Stimulated activated effector memory CD8-positive, alpha-beta T cell treated with anti-CD3 and anti-CD28 coated beads, Interleukin-12 subunit alpha, Interleukin-12 subunit beta, amount 100 ng/mL, for 72 hours (primary cell): ENCODE measurements at regions not wholly inside any gene's neighbourhood (a gene's known extent, or its start where the extent isn't known, plus 50 kb on each side); places are given as distances from the start of the nearest gene placed in this dataset.
"Not testable (repeated sequence)": the region's sequence is repeated elsewhere in the genome, so short reads cannot be mapped to it uniquely, and the experiment has no call there.

Experiments
- ATAC-seq: fragments of 150-1000 bp; cut with Tn5 transposase; 2 replicates; pipeline ENCODE4 v1.10.0; 2021
- DNase-seq, 2 donors: peaks; one replicate each; pipeline ENCODE4 v3.0.0; 2021 to 2022; ENCODE audit warnings: low spot score in 2 of 2
- H3K27ac Mint-ChIP-seq: one replicate; pipeline ENCODE4 v1.8.0; 2022; ENCODE audit warnings: mild to moderate bottlenecking, mixed read lengths
- H3K36me3 Mint-ChIP-seq: one replicate; pipeline ENCODE4 v1.8.0; 2022; ENCODE audit warnings: mild to moderate bottlenecking, mixed read lengths
- H3K4me1 Mint-ChIP-seq: one replicate; pipeline ENCODE4 v1.8.0; 2022; ENCODE audit warnings: mixed read lengths
- H3K4me3 Mint-ChIP-seq: one replicate; pipeline ENCODE4 v1.8.0; 2022; ENCODE audit warnings: mild to moderate bottlenecking, mixed read lengths
- H3K9me3 Mint-ChIP-seq: one replicate; pipeline ENCODE4 v1.8.0; 2022; ENCODE audit warnings: mixed read lengths

DNA sequence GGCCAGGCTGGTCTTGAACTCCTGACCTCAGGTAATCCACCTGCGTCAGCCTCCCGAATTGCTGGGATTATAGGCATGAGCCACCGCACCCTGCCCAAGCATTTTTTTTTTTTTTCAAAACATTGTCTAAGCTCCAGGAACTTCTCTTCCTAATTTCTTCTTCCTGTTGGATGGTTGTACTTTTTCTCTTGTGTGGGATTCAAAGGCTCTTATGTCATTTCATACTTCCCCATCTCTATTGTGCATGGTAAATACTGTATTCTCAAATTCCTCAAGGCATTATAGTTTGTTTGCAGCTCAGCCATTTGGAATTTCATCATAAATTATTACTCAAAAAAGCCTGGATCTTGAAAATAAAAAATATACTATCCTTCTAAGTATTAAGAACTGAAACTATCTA, 199.1 kb upstream of the GADL1 start:
- H3K9me3 Mint-ChIP-seq: no peaks in the 10 kb centered on the region
- H3K27ac Mint-ChIP-seq: no peak overlapping the region
- DNase-seq (no peak), ATAC-seq (no peak)
- H3K36me3 Mint-ChIP-seq: no peaks in the 10 kb centered on the region
- no peak overlapping the region for H3K4me3 Mint-ChIP-seq
- peaks cover 6% of the 10 kb centered on the region for H3K4me1 Mint-ChIP-seq

DNA sequence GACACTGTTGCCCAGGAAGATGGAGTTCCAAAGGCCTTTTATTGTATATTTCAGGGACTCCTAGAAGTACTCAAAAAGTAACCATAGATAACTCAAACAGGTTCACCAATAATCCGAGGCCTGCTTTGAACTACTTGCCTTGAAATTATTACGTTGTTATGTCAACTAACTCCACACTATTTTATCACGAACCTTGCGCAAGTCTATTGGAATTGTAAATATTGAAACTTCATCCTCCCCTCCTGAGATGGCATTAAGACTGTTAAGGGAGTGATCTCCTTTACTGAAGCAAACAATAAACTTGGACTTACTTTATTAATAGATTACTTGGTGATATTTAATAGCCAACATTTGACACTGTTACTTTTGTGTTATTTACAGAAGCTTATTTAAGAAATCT, 199.6 kb upstream of the GADL1 start:
- H3K36me3 Mint-ChIP-seq: no peaks in the 10 kb centered on the region
- peaks cover 6% of the 10 kb centered on the region for H3K4me1 Mint-ChIP-seq
- no peak for DNase-seq
- H3K27ac Mint-ChIP-seq: no peak overlapping the region
- no peak overlapping the region for H3K4me3 Mint-ChIP-seq
- ATAC-seq: no peak
- H3K9me3 Mint-ChIP-seq: no peaks in the 10 kb centered on the region

DNA sequence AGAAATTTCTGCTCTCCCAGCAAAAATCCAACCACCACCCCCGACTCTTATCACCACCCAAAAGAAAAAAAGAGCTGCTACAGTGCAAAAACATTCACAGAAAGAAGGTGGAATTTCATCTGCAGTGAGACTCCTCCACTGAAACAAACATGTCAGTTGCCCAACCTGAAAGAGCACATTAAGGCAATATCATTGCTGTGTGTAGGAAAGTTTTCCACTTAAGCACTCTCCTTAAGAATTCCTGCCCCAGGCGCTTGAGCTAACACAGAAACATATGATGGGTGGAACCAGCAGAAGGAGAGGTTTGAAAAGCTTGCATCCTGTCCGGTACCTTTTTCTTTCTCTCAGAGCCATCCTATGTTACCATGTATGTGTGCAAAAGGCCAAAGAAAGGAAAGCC, 200.8 kb upstream of the GADL1 start:
- DNase-seq: no peak
- H3K4me1 Mint-ChIP-seq: peaks cover 6% of the 10 kb centered on the region
- no peaks in the 10 kb centered on the region for H3K36me3 Mint-ChIP-seq
- H3K27ac Mint-ChIP-seq: no peak overlapping the region
- H3K4me3 Mint-ChIP-seq: no peak overlapping the region
- H3K9me3 Mint-ChIP-seq: no peaks in the 10 kb centered on the region
- no peak for ATAC-seq

DNA sequence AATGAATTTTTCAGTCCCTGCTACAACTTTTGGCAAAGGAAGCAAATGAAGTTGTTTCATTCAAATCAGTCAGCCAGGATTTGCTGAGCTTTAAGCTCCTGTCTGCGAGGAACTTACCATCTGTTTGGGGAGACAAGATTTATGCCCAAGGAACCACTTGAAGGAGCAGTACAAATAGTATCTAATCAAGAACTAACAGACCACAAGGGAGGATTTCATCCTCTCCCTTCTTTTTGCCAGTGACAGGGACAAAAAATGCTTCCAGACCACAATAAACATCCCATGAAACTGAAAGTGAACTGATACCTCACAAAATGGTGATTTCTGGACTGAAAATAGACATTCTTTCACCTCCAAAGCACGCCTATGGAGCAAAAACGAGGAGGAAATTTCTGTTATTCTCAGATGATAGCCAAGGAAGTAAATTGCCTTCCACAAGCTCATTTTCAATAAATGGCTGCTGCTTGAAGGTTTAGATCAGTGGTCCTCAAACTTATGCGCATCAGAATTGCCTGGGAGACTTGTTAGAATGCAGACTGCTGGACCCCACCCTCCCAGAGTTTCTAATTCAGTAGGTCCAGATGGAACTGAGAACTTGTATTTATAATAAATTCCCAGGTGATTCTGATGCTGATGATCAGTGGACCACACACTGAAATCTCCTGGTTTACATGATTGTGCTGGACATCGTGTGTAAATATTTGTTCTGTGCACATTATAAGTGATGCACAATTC, 202.4 kb upstream of the GADL1 start:
- Mint-ChIP-seq H3K4me3 (no peak overlapping the region), H3K4me1 (peaks cover 8% of the 10 kb centered on the region), H3K9me3 (peaks cover under 1% of the 10 kb centered on the region), H3K27ac (no peak overlapping the region), H3K36me3 (no peaks in the 10 kb centered on the region)
- ATAC-seq (no peak), DNase-seq (no peak)

DNA sequence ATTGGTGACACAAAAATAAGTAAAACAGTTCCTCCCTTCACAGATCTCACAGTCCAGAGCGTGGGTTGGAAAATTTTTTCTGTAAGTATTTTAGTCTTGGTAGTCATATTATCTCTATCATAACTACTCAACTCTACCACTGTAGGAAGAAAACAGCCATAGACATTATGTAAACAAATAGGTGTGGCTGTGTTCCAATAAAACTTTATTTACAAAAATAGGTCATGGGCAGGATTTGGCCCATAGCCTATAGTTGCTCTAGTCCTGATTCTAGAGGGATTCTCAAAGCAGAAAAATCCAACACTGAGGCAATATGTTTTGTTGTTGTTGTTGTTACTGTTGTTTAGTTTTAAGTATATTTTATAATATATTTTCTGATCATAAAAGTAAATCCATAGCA, 206.1 kb upstream of the GADL1 start:
- no peak overlapping the region for H3K27ac Mint-ChIP-seq
- peaks cover 4% of the 10 kb centered on the region for H3K9me3 Mint-ChIP-seq
- DNase-seq (no peak), ATAC-seq (no peak)
- no peak overlapping the region for H3K4me3 Mint-ChIP-seq
- H3K4me1 Mint-ChIP-seq: peaks cover 18% of the 10 kb centered on the region
- H3K36me3 Mint-ChIP-seq: no peaks in the 10 kb centered on the region

DNA sequence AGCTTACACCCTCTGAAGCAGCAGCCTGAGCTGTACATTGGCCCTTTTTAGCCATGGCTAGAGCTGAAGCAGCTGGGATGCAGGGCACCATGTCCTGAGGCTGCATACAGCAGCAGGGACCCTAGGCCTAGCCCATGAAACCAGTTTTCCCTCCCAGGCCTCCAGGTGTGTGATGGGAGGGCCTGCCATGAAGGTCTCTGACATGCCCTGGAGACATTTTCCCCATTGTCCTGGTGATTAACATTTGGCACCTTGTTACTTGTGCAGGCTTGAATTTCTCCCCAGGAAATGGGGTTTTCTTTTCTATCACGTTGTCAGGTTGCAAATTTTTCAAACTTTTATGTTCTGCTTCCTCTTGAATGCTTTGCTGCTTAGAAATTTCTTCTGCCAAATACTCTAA, 206.8 kb upstream of the GADL1 start:
- ATAC-seq, DNase-seq, H3K9me3 Mint-ChIP-seq, H3K36me3 Mint-ChIP-seq, H3K4me3 Mint-ChIP-seq, H3K27ac Mint-ChIP-seq: not testable (repeated sequence)
- peaks cover 26% of the 10 kb centered on the region for H3K4me1 Mint-ChIP-seq

DNA sequence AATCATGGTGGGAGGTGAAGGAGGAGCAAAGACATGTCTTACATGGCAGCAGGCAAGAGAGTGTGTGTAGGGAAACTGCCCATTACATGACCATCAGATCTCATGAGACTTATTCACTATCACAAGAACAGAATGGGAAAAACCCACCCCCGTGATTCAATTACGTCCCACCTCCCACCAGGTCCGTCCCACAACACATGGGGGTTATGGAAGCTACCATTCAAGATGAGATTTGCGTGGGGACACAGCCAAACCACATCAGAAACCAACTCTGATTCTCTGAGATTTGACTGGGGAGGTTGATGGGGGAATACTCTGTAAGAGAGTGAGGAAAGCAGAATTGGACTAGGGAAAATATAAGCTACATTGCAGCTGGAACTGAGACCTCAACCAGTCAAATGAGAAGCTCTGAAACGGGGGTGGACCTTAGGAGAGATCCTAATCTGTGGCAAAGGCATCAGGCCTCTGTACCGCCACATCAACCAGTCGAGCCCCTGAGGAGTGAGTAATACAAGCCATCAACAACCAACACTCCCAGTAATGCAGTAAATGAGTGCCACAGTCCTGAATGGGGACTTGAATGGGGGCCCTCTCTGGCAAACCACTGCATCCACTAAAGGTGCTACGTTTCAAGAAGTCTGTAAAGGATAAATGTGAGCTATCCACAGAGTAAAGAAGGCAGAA, 207.9 kb upstream of the GADL1 start:
- peak; percentile 75 for ATAC-seq

DNA sequence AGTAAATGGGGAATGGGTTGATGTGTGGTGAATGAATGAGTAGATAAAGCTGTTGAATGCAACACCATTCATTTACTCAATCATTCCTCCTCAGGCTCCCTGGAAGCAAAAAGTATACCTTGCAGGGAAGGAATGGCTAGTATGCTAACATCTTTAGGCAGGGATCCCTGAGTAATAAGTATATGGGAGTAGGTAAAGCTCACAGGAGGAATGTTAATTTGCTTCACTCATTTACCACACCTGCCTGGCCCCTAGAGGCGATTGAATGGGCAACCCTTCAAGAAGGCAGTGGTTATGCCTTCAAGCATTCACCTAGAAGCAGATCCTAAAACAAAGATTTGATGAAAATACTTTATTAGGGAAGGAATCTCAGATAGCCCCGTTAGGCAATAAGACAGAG, 208.7 kb upstream of the GADL1 start:
- Mint-ChIP-seq H3K27ac (no peak overlapping the region), H3K9me3 (peaks cover 4% of the 10 kb centered on the region), H3K4me1 (peaks cover 28% of the 10 kb centered on the region), H3K4me3 (no peak overlapping the region), H3K36me3 (no peaks in the 10 kb centered on the region)
- ATAC-seq (no peak), DNase-seq (no peak)

More for the DNA sequence above, 207.9 kb upstream of the GADL1 start:
- Mint-ChIP-seq H3K4me1 (peaks cover 30% of the 10 kb centered on the region), H3K27ac (no peak overlapping the region), H3K36me3 (no peaks in the 10 kb centered on the region), H3K4me3 (no peak overlapping the region), H3K9me3 (peaks cover 4% of the 10 kb centered on the region)
- DNase-seq: no peak

DNA sequence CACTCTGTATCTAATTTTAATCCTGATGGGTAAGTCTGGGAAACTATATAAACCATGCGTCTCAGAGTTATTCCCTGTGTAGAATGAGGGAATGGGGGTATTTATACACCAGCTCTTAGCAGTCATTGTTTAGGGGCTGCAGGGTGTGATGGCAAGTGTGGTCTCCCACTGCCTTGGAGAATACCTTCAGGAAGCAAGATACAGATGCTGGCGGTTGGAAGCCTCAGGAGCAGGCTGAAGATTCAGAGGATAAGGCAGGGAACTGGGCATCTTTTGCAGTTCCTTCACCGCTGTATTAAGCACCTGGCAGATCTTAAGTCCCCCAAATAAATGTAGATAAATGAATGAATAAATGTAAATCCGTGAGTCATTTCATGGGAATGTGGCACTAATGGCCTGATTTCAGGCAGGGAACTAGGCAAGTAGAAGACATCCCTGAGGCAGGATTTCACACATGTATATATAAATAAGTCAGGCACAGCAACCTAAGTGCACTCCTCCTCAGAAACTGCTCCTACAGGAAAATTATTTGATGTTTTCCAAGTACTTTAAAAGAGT, 209.2 kb upstream of the GADL1 start:
- ATAC-seq (no peak), DNase-seq (no peak)
- Mint-ChIP-seq H3K36me3 (no peaks in the 10 kb centered on the region), H3K4me1 (peaks cover 28% of the 10 kb centered on the region), H3K4me3 (no peak overlapping the region), H3K27ac (no peak overlapping the region), H3K9me3 (peaks cover 4% of the 10 kb centered on the region)

DNA sequence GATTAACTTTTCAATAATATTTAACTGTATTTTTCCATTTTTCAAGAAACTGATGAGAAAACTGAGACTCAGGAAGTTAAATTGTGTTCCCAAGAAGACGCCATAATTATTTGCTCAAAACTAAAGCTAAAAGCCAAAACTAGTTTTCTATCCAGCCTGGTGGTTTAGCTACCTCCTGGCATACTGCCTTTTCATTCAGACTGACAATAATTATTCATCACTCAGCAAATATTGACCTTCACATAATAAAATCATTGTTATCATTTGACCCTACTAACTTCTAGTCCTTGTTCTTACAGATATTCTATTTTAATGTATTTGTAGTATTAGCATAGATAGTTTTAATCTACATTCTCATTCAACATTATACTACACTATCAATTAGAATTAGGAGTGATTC, 210.6 kb upstream of the GADL1 start:
- Mint-ChIP-seq H3K9me3 (peaks cover 4% of the 10 kb centered on the region), H3K4me1 (peaks cover 28% of the 10 kb centered on the region), H3K4me3 (no peak overlapping the region), H3K36me3 (no peaks in the 10 kb centered on the region), H3K27ac (no peak overlapping the region)
- ATAC-seq (no peak), DNase-seq (no peak)

DNA sequence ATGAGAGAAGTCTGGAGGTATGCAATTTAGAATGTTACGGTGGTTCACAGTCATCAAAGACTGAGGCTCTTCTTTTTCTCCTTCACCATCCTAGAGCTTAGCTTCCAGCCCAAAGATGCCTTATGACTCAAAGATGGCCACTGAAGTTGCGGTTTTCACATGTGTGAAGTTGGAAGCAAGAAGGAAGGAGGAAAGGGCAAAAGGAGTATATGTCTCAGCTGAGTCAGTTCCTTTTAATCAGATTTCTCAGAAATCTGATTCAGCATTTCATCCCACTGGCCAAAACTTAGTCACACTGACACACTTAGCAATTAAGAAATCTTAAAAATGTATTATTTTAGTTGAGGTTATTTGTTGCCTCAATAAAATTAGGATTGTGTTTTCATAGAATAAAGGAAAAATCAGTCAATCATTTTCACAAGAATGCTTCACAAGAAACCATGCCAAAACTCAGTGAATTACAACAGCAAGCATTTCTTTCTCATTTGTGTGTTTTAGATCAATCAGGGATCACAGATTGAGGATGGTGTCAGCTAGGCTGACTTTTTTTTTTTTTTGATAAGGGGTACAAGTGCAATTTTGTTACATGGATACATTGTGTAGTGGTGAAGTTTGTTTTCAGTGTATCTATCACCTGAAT, 211.1 kb upstream of the GADL1 start:
- H3K4me1 Mint-ChIP-seq: peaks cover 28% of the 10 kb centered on the region
- no peaks in the 10 kb centered on the region for H3K36me3 Mint-ChIP-seq
- no peak overlapping the region for H3K4me3 Mint-ChIP-seq
- DNase-seq (peak; percentile 3 to 53), ATAC-seq (peak; percentile 81)
- H3K27ac Mint-ChIP-seq: peak overlapping the region; percentile 52
- H3K9me3 Mint-ChIP-seq: peaks cover 4% of the 10 kb centered on the region

DNA sequence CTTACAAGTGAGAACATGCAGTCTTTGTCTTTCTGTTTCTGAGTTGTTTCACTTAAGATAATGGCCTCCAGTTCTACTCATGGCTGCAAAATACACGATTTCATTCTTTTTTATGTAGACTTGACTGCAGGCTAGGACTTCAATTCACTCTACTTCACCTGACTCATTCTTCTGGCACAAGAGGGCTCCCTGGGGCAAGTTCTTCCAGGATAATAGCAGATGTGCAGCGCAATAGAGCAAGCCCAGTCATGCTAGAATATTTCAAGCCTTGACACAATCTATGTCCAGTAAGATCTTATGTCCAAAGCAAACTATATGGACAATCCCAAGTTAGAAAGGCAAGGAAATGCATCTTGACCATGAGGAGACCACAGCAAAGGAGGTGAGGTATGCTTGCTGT, 211.7 kb upstream of the GADL1 start:
- Mint-ChIP-seq H3K36me3 (no peaks in the 10 kb centered on the region), H3K4me1 (peaks cover 28% of the 10 kb centered on the region), H3K9me3 (peaks cover 4% of the 10 kb centered on the region), H3K4me3 (no peak overlapping the region), H3K27ac (peak overlapping the region; percentile 52)
- DNase-seq: no peak
- no peak for ATAC-seq

DNA sequence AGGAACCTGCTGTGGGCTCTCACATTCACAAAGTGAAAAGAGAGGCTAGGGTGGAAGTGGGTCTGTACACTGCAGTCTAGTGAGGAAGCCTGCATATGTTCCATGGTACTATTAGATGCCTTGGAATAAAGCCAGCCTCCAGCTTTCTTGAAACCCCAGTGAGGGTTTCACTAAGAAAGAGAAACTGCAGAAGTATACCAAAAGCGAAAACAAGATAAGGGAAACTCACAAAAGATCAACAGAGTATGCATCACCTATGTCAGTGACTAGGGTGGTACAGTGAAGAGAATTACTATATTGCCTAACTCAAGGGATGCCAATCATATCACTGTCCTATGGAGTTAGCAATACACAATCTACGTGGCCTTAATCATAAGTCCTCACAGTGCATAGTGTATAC, 212.5 kb upstream of the GADL1 start:
- peaks cover 2% of the 10 kb centered on the region for H3K9me3 Mint-ChIP-seq
- H3K36me3 Mint-ChIP-seq: no peaks in the 10 kb centered on the region
- H3K27ac Mint-ChIP-seq: no peak overlapping the region
- DNase-seq (no peak), ATAC-seq (peak; percentile 77)
- peaks cover 26% of the 10 kb centered on the region for H3K4me1 Mint-ChIP-seq
- no peak overlapping the region for H3K4me3 Mint-ChIP-seq

DNA sequence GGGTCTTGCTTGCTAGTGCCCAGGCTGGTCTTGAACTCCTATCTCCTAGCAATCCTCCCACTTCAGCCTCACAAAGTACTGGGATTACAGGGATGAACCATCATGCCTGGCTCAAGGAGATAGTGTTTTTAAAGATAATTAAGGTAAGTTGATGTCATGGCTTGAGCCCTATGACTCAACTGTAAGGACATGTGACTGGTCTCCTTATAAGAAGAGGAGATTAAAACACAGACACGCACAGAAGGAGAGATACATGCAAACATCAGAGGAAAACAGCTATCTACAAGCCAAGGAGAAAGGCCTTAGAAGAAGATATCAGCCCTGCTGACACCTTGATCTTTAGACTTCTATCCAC, 220.4 kb upstream of the GADL1 start:
- no peak for DNase-seq
- H3K4me3 Mint-ChIP-seq: no peak overlapping the region
- no peak for ATAC-seq
- no peaks in the 10 kb centered on the region for H3K4me1 Mint-ChIP-seq
- H3K36me3 Mint-ChIP-seq: no peaks in the 10 kb centered on the region
- H3K27ac Mint-ChIP-seq: no peak overlapping the region
- H3K9me3 Mint-ChIP-seq: no peaks in the 10 kb centered on the region

DNA sequence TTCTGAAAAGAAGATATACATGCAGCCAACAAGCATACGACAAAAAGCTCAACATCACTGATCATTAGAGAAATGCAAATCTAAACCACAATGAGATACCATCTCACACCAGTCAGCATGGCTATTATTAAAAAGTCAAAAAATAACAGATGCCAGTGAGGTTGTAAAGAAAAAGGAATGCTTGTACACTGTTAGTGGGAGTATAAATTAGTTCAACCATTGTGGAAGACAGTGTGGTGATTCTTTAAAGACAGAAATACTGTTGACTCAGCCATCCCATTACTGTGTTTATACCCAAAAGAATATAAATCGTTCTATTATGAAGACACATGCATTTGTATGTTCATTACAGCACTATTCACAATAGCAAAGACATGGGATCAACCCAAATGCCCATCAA, 221.1 kb upstream of the GADL1 start:
- ATAC-seq, H3K27ac Mint-ChIP-seq, DNase-seq, H3K4me1 Mint-ChIP-seq, H3K9me3 Mint-ChIP-seq, H3K4me3 Mint-ChIP-seq, H3K36me3 Mint-ChIP-seq: not testable (repeated sequence)

DNA sequence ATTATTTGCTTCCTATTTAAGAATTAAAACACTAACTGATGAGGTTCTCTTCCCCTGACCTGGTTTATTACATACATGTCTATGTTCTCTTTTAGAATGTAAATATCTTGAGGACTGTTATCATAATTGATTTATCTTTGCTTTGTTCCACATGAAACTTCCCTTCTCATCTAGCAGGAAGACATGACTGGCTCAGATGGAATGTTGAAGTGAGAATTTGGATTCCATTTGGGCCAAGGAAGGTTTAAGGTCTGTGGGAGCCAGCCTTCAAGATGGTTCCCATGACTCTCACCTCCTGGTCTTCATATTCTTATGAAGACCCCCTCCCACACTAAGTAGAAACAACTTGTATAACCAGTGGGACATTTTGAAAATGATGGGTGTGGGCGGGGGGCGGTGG, 222.2 kb upstream of the GADL1 start:
- H3K4me3 Mint-ChIP-seq: no peak overlapping the region
- H3K4me1 Mint-ChIP-seq: no peaks in the 10 kb centered on the region
- ATAC-seq (no peak), DNase-seq (no peak)
- H3K27ac Mint-ChIP-seq: no peak overlapping the region
- no peaks in the 10 kb centered on the region for H3K36me3 Mint-ChIP-seq
- H3K9me3 Mint-ChIP-seq: no peaks in the 10 kb centered on the region
